ENCODE measurements at regions not wholly inside any gene's neighbourhood (a gene's known extent, or its start where the extent isn't known, plus 50 kb on each side); places are given as distances from the start of the nearest gene placed in this dataset.

- Histone ChIP-seq H4K20me1 (ENCODE audit: control insufficient read depth, extremely low read depth, insufficient read depth, low read length) (no peaks in the 10 kb centered on the region), H3K9me1 (ENCODE audit: control insufficient read depth, extremely low read depth, insufficient read depth, low read length) (no peaks in the 10 kb centered on the region), H3K4me1 (ENCODE audit: control insufficient read depth, extremely low read depth, insufficient read depth, low read length) (no peaks in the 10 kb centered on the region), H3K4me3 (ENCODE audit: control insufficient read depth in 2 of 3, extremely low read depth in 1 of 3, insufficient read depth in 2 of 3, low read depth in 1 of 3, low read length in 3 of 3) (no peak overlapping the region), H3K4me2 (ENCODE audit: control insufficient read depth, extremely low read depth, insufficient read depth, low read depth, low read length) (no peak overlapping the region), H3K9ac (ENCODE audit: control insufficient read depth, extremely low read depth, insufficient read depth, low read length) (no peak overlapping the region), H3K27ac (ENCODE audit: control insufficient read depth, insufficient read depth, low read length) (no peak overlapping the region), H3K79me2 (ENCODE audit: control insufficient read depth, insufficient read depth, low read length) (no peaks in the 10 kb centered on the region), H3K27me3 (ENCODE audit: control insufficient read depth, extremely low read depth, insufficient read depth, low read length) (no peaks in the 10 kb centered on the region), H3K9me3 (ENCODE audit: control insufficient read depth, low read depth, low read length) (no peaks in the 10 kb centered on the region), H3K36me3 (ENCODE audit: control insufficient read depth in 2 of 2, extremely low read depth in 1 of 2, insufficient read depth in 2 of 2, low read length in 2 of 2) (no peaks in the 10 kb centered on the region), H2AFZ (ENCODE audit: control insufficient read depth, low read length) (no peak overlapping the region)
- no peak for FAIRE-seq
- TF ChIP-seq EZH2 (IDR thresholded peaks at IDR 0.05; ENCODE audit: low read length), result no peak
- TF ChIP-seq CTCF (optimal IDR thresholded peaks at IDR 0.05 in 1 of 3, IDR thresholded peaks at IDR 0.05 in 1 of 3, conservative IDR thresholded peaks at IDR 0.05 in 1 of 3; ENCODE audit: extremely low read depth in 1 of 3, insufficient read depth in 2 of 3, low read length in 3 of 3), result no peak
- DNase-seq (ENCODE audit: low read depth, low spot score), result no peak
- dilution Hi-C loops (cut with MboI; ENCODE audit: extremely low pct_ligation_motif_present, low sequenced_read_pairs), result no loop called here
Observed at GRCh38 chr6:91142154-91142553, 555.3 kb upstream of the MAP3K7 start.

- Histone ChIP-seq H3K27ac (ENCODE audit: control insufficient read depth, insufficient read depth, low read length) (no peak overlapping the region), H3K4me2 (ENCODE audit: control insufficient read depth, extremely low read depth, insufficient read depth, low read depth, low read length) (no peak overlapping the region), H3K9me3 (ENCODE audit: control insufficient read depth, low read depth, low read length) (no peaks in the 10 kb centered on the region), H3K36me3 (ENCODE audit: control insufficient read depth in 2 of 2, extremely low read depth in 1 of 2, insufficient read depth in 2 of 2, low read length in 2 of 2) (no peaks in the 10 kb centered on the region), H3K79me2 (ENCODE audit: control insufficient read depth, insufficient read depth, low read length) (no peaks in the 10 kb centered on the region), H3K9me1 (ENCODE audit: control insufficient read depth, extremely low read depth, insufficient read depth, low read length) (no peaks in the 10 kb centered on the region), H2AFZ (ENCODE audit: control insufficient read depth, low read length) (no peak overlapping the region), H3K27me3 (ENCODE audit: control insufficient read depth, extremely low read depth, insufficient read depth, low read length) (no peaks in the 10 kb centered on the region), H3K4me3 (ENCODE audit: control insufficient read depth in 2 of 3, extremely low read depth in 1 of 3, insufficient read depth in 2 of 3, low read depth in 1 of 3, low read length in 3 of 3) (no peak overlapping the region), H4K20me1 (ENCODE audit: control insufficient read depth, extremely low read depth, insufficient read depth, low read length) (no peaks in the 10 kb centered on the region), H3K4me1 (ENCODE audit: control insufficient read depth, extremely low read depth, insufficient read depth, low read length) (no peaks in the 10 kb centered on the region), H3K9ac (ENCODE audit: control insufficient read depth, extremely low read depth, insufficient read depth, low read length) (no peak overlapping the region)
- no peak for TF ChIP-seq EZH2 (IDR thresholded peaks at IDR 0.05; ENCODE audit: low read length)
- no peak for TF ChIP-seq CTCF (optimal IDR thresholded peaks at IDR 0.05 in 1 of 3, IDR thresholded peaks at IDR 0.05 in 1 of 3, conservative IDR thresholded peaks at IDR 0.05 in 1 of 3; ENCODE audit: extremely low read depth in 1 of 3, insufficient read depth in 2 of 3, low read length in 3 of 3)
- DNase-seq (ENCODE audit: low read depth, low spot score) (no peak), FAIRE-seq (no peak)
- dilution Hi-C loops (cut with MboI; ENCODE audit: extremely low pct_ligation_motif_present, low sequenced_read_pairs), result no loop called here
Observed at GRCh38 chr6:91141346-91141745, 554.5 kb upstream of the MAP3K7 start.

Data from keratinocyte (primary cell).